ENCODE measurements at regions not wholly inside any gene's neighbourhood (a gene's known extent, or its start where the extent isn't known, plus 50 kb on each side); places are given as distances from the start of the nearest gene placed in this dataset.

GRCh38 chr2:82075875-82076274, 1771.3 kb upstream of the LRRTM1 start:
- TF ChIP-seq POLR2AphosphoS5 (IDR thresholded peaks at IDR 0.05; ENCODE audit: low read length) (no peak), EP300 (IDR thresholded peaks at IDR 0.05; ENCODE audit: borderline replicate concordance in 1 of 2, control insufficient read depth in 1 of 2, low read depth in 2 of 2, low read length in 2 of 2) (no peak), EED (IDR thresholded peaks at IDR 0.05; ENCODE audit: low read depth) (no peak), RCOR1 (conservative IDR thresholded peaks at IDR 0.05; ENCODE audit: low read depth, low read length) (no peak), SMC3 (IDR thresholded peaks at IDR 0.05; ENCODE audit: borderline replicate concordance, low read length) (no peak), HDAC2 (IDR thresholded peaks at IDR 0.05) (no peak), CBX3 (IDR thresholded peaks at IDR 0.05; ENCODE audit: borderline replicate concordance, low read depth) (no peak), SUZ12 (IDR thresholded peaks at IDR 0.05; ENCODE audit: unreplicated experiment) (no peak), CTCF (IDR thresholded peaks at IDR 0.05 in 2 of 3, conservative IDR thresholded peaks at IDR 0.05 in 1 of 3; ENCODE audit: control insufficient read depth in 2 of 3, extremely low read depth in 1 of 3, insufficient read depth in 1 of 3, low read depth in 3 of 3, low read length in 3 of 3) (no peak), RUNX3 (IDR thresholded peaks at IDR 0.05; ENCODE audit: low read length) (no peak), POLR2A (IDR thresholded peaks at IDR 0.05; ENCODE audit: low read depth, low read length) (no peak), RAD21 (IDR thresholded peaks at IDR 0.05; ENCODE audit: insufficient read depth, low read depth, low read length) (no peak), ATF7 (IDR thresholded peaks at IDR 0.05; ENCODE audit: low read depth) (no peak)
